Ishikawa (cell line): ENCODE measurements at regions not wholly inside any gene's neighbourhood (a gene's known extent, or its start where the extent isn't known, plus 50 kb on each side); places are given as distances from the start of the nearest gene placed in this dataset.

ENCODE experiments used
- CEBPB ChIP-seq: IDR thresholded peaks from 2 replicates; pipeline ENCODE4 v1.6.1; 2012
- CREB1 ChIP-seq: IDR thresholded peaks from 2 replicates; pipeline ENCODE4 v1.6.1; 2012; ENCODE audit warnings: low read depth
- EGR1 ChIP-seq: IDR thresholded peaks from 2 replicates; pipeline ENCODE4 v1.6.1; 2012
- EP300 ChIP-seq: IDR thresholded peaks from 2 replicates; pipeline ENCODE4 v1.6.1; 2012; ENCODE audit warnings: borderline replicate concordance
- FOXM1 ChIP-seq: IDR thresholded peaks from 2 replicates; pipeline ENCODE4 v1.6.1; 2012; ENCODE audit warnings: low read depth, borderline replicate concordance
- MAX ChIP-seq: IDR thresholded peaks from 2 replicates; pipeline ENCODE4 v1.6.1; 2012
- NFIC ChIP-seq: IDR thresholded peaks from 2 replicates; pipeline ENCODE4 v1.6.1; 2012
- RAD21 ChIP-seq: IDR thresholded peaks from 2 replicates; pipeline ENCODE4 v1.6.1; 2012; ENCODE audit warnings: low read depth
- REST ChIP-seq: IDR thresholded peaks from 2 replicates; pipeline ENCODE4 v1.6.1; 2012; ENCODE audit warnings: low read depth, mild to moderate bottlenecking
- TAF1 ChIP-seq: IDR thresholded peaks from 2 replicates; pipeline ENCODE4 v1.6.1; 2012; ENCODE audit warnings: low read depth, mild to moderate bottlenecking
- TCF12 ChIP-seq: IDR thresholded peaks from 2 replicates; pipeline ENCODE4 v1.6.1; 2012; ENCODE audit warnings: low read depth
- TEAD4 ChIP-seq: IDR thresholded peaks from 2 replicates; pipeline ENCODE4 v1.6.1; 2012
- USF1 ChIP-seq: IDR thresholded peaks from 2 replicates; pipeline ENCODE4 v1.6.1; 2012
- YY1 ChIP-seq: IDR thresholded peaks from 2 replicates; pipeline ENCODE4 v1.6.1; 2012; ENCODE audit warnings: low read depth
- ZBTB7A ChIP-seq: IDR thresholded peaks from 2 replicates; pipeline ENCODE4 v1.6.1; 2012; ENCODE audit warnings: low read depth

DNA sequence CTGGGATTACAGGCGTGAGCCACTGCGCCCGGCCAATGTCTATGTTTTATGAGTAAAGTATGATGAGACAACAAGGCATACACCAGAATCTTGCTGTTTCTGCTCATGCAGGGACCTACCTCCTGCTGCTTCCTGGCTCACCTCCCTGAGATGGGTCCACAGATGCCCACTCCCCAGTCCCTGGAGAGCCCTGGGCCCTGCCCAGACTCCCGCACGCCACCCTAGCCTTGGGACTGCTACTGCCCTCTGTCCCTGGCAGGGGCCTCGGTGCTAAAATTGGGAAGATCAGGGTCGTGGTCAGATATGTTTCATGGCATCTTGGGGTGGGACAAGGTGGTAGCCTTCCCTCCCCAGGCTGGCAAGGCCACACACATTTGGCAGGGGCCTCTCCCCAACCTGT is 84.3 kb upstream of the BCOR start:
- TF ChIP-seq EP300 (no peak), USF1 (no peak), RAD21 (no peak), CREB1 (no peak), NFIC (no peak), EGR1 (no peak), FOXM1 (no peak)

DNA sequence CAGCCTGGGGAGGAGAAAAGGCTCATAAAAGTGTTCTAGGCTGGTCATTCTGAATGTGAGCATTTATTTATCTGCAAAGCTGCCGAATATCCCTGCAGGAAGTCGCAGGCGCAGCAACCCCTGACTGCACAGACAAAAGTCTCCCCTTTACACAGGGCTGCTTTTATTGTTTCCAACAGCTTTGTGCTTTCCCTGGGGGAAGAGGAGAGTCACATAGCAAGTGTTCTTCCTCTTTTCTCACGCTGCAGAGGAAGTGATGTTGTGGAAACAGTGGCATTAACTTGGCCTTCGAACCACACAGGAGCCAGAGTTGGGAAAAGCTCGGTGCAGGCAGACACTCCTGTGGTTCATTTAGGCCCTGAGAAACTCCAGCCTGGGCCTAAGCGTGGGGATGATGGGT is 81.5 kb upstream of the BCOR start:
- TF ChIP-seq REST (no peak), MAX (no peak), FOXM1 (no peak), RAD21 (no peak), TAF1 (no peak), TEAD4 (no peak), CREB1 (no peak), TCF12 (no peak), NFIC (no peak), EP300 (no peak), ZBTB7A (no peak), EGR1 (no peak), YY1 (no peak), USF1 (no peak), CEBPB (no peak)

GRCh38 chrX:40177942-40178715 is 80.4 kb upstream of the BCOR start:
- TF ChIP-seq RAD21 = no peak
- no peak for TF ChIP-seq MAX
- no peak for TF ChIP-seq CEBPB
- no peak for TF ChIP-seq YY1
- TF ChIP-seq REST = no peak
- TF ChIP-seq CREB1 = no peak
- TF ChIP-seq TCF12 = no peak
- TF ChIP-seq FOXM1 = no peak
- TF ChIP-seq USF1 = no peak
- TF ChIP-seq EGR1 = no peak
- TF ChIP-seq NFIC = no peak
- no peak for TF ChIP-seq TAF1
- no peak for TF ChIP-seq EP300
- TF ChIP-seq TEAD4 = no peak
- TF ChIP-seq ZBTB7A = no peak

- TF ChIP-seq MAX (no peak), TEAD4 (no peak), REST (no peak), EGR1 (no peak), EP300 (no peak), USF1 (no peak), FOXM1 (no peak), TAF1 (no peak), YY1 (no peak), RAD21 (no peak), CREB1 (no peak), CEBPB (no peak), NFIC (no peak), ZBTB7A (no peak), TCF12 (no peak)
Observed at GRCh38 chrX:40177489-40177888, 79.7 kb upstream of the BCOR start.
